ENCODE measurements at regions not wholly inside any gene's neighbourhood (a gene's known extent, or its start where the extent isn't known, plus 50 kb on each side); places are given as distances from the start of the nearest gene placed in this dataset.

- Histone ChIP-seq H3K9me3 (ENCODE audit: control insufficient read depth in 2 of 2, low read length in 2 of 2) (no peaks in the 10 kb centered on the region), H3K4me3 (ENCODE audit: low read length in 2 of 2) (peak overlapping the region in 1 of 2 donors; percentile 35), H3K9ac (ENCODE audit: low read length in 2 of 2) (no peak overlapping the region), H3K27ac (ENCODE audit: low read length) (no peak overlapping the region), H3K4me1 (ENCODE audit: control insufficient read depth, insufficient read depth, low read length) (peaks cover 3% of the 10 kb centered on the region), H3K36me3 (ENCODE audit: control insufficient read depth in 2 of 2, insufficient read depth in 2 of 2, low read length in 2 of 2) (no peaks in the 10 kb centered on the region), H3K27me3 (ENCODE audit: control insufficient read depth in 1 of 2, insufficient read depth in 2 of 2, low read length in 2 of 2) (peaks cover 12 to 20% of the 10 kb centered on the region in 2 donors)
Observed at GRCh38 chr15:31483053-31483985, 156.7 kb downstream of the KLF13 start.

GRCh38 chr15:31483986-31484951, 157.6 kb downstream of the KLF13 start:
- Histone ChIP-seq H3K9me3 (ENCODE audit: control insufficient read depth in 2 of 2, low read length in 2 of 2) (no peaks in the 10 kb centered on the region), H3K36me3 (ENCODE audit: control insufficient read depth in 2 of 2, insufficient read depth in 2 of 2, low read length in 2 of 2) (no peaks in the 10 kb centered on the region), H3K4me1 (ENCODE audit: control insufficient read depth, insufficient read depth, low read length) (peaks cover 5% of the 10 kb centered on the region), H3K4me3 (ENCODE audit: low read length in 2 of 2) (no peak overlapping the region), H3K27me3 (ENCODE audit: control insufficient read depth in 1 of 2, insufficient read depth in 2 of 2, low read length in 2 of 2) (peaks cover 12 to 20% of the 10 kb centered on the region in 2 donors), H3K27ac (ENCODE audit: low read length) (no peak overlapping the region), H3K9ac (ENCODE audit: low read length in 2 of 2) (no peak overlapping the region)

- Histone ChIP-seq H3K4me1 (ENCODE audit: control insufficient read depth, insufficient read depth, low read length) (peaks cover 9% of the 10 kb centered on the region), H3K27me3 (ENCODE audit: control insufficient read depth in 1 of 2, insufficient read depth in 2 of 2, low read length in 2 of 2) (peaks cover 12 to 20% of the 10 kb centered on the region in 2 donors), H3K9me3 (ENCODE audit: control insufficient read depth in 2 of 2, low read length in 2 of 2) (no peaks in the 10 kb centered on the region), H3K9ac (ENCODE audit: low read length in 2 of 2) (no peak overlapping the region), H3K36me3 (ENCODE audit: control insufficient read depth in 2 of 2, insufficient read depth in 2 of 2, low read length in 2 of 2) (no peaks in the 10 kb centered on the region), H3K27ac (ENCODE audit: low read length) (no peak overlapping the region), H3K4me3 (ENCODE audit: low read length in 2 of 2) (no peak overlapping the region)
Observed at GRCh38 chr15:31484986-31485385, 158.4 kb downstream of the KLF13 start.

- Histone ChIP-seq H3K36me3 (ENCODE audit: control insufficient read depth in 2 of 2, insufficient read depth in 2 of 2, low read length in 2 of 2) (no peaks in the 10 kb centered on the region), H3K4me3 (ENCODE audit: low read length in 2 of 2) (no peak overlapping the region), H3K9me3 (ENCODE audit: control insufficient read depth in 2 of 2, low read length in 2 of 2) (no peaks in the 10 kb centered on the region), H3K27me3 (ENCODE audit: control insufficient read depth in 1 of 2, insufficient read depth in 2 of 2, low read length in 2 of 2) (peaks cover 12 to 20% of the 10 kb centered on the region in 2 donors), H3K4me1 (ENCODE audit: control insufficient read depth, insufficient read depth, low read length) (peaks cover 10% of the 10 kb centered on the region), H3K27ac (ENCODE audit: low read length) (no peak overlapping the region), H3K9ac (ENCODE audit: low read length in 2 of 2) (no peak overlapping the region)
Observed at GRCh38 chr15:31485431-31485830, 158.8 kb downstream of the KLF13 start.

- no peak overlapping the region for H3K27ac ChIP-seq (ENCODE audit: low read length)
Observed at GRCh38 chr15:31485911-31486461, 159.4 kb downstream of the KLF13 start.

GRCh38 chr15:31486506-31486905, 159.9 kb downstream of the KLF13 start:
- Histone ChIP-seq H3K4me3 (ENCODE audit: low read length in 2 of 2) (no peak overlapping the region), H3K27ac (ENCODE audit: low read length) (no peak overlapping the region), H3K27me3 (ENCODE audit: control insufficient read depth in 1 of 2, insufficient read depth in 2 of 2, low read length in 2 of 2) (peaks cover 12 to 20% of the 10 kb centered on the region in 2 donors), H3K9ac (ENCODE audit: low read length in 2 of 2) (no peak overlapping the region), H3K36me3 (ENCODE audit: control insufficient read depth in 2 of 2, insufficient read depth in 2 of 2, low read length in 2 of 2) (no peaks in the 10 kb centered on the region), H3K4me1 (ENCODE audit: control insufficient read depth, insufficient read depth, low read length) (peaks cover 10% of the 10 kb centered on the region), H3K9me3 (ENCODE audit: control insufficient read depth in 2 of 2, low read length in 2 of 2) (no peaks in the 10 kb centered on the region)

More at GRCh38 chr15:31485911-31486461, 159.4 kb downstream of the KLF13 start:
- Histone ChIP-seq H3K4me3 (ENCODE audit: low read length in 2 of 2) (no peak overlapping the region), H3K9me3 (ENCODE audit: control insufficient read depth in 2 of 2, low read length in 2 of 2) (no peaks in the 10 kb centered on the region), H3K9ac (ENCODE audit: low read length in 2 of 2) (no peak overlapping the region), H3K27me3 (ENCODE audit: control insufficient read depth in 1 of 2, insufficient read depth in 2 of 2, low read length in 2 of 2) (peaks cover 12 to 20% of the 10 kb centered on the region in 2 donors), H3K36me3 (ENCODE audit: control insufficient read depth in 2 of 2, insufficient read depth in 2 of 2, low read length in 2 of 2) (no peaks in the 10 kb centered on the region), H3K4me1 (ENCODE audit: control insufficient read depth, insufficient read depth, low read length) (peaks cover 10% of the 10 kb centered on the region)

- Histone ChIP-seq H3K27me3 (ENCODE audit: control insufficient read depth in 1 of 2, insufficient read depth in 2 of 2, low read length in 2 of 2) (peaks cover 9 to 19% of the 10 kb centered on the region in 2 donors), H3K4me3 (ENCODE audit: low read length in 2 of 2) (no peak overlapping the region), H3K27ac (ENCODE audit: low read length) (no peak overlapping the region), H3K36me3 (ENCODE audit: control insufficient read depth in 2 of 2, insufficient read depth in 2 of 2, low read length in 2 of 2) (no peaks in the 10 kb centered on the region), H3K9me3 (ENCODE audit: control insufficient read depth in 2 of 2, low read length in 2 of 2) (no peaks in the 10 kb centered on the region), H3K9ac (ENCODE audit: low read length in 2 of 2) (no peak overlapping the region), H3K4me1 (ENCODE audit: control insufficient read depth, insufficient read depth, low read length) (peaks cover 10% of the 10 kb centered on the region)
Observed at GRCh38 chr15:31486906-31487695, 160.5 kb downstream of the KLF13 start.

- H3K4me1 ChIP-seq (ENCODE audit: control insufficient read depth, insufficient read depth, low read length): peaks cover 10% of the 10 kb centered on the region
- H3K4me3 ChIP-seq (ENCODE audit: low read length in 2 of 2): no peak overlapping the region
- H3K27me3 ChIP-seq (ENCODE audit: control insufficient read depth in 1 of 2, insufficient read depth in 2 of 2, low read length in 2 of 2): peaks cover 3 to 11% of the 10 kb centered on the region in 2 donors
- no peaks in the 10 kb centered on the region for H3K9me3 ChIP-seq (ENCODE audit: control insufficient read depth in 2 of 2, low read length in 2 of 2)
- H3K9ac ChIP-seq (ENCODE audit: low read length in 2 of 2): no peak overlapping the region
- no peaks in the 10 kb centered on the region for H3K36me3 ChIP-seq (ENCODE audit: control insufficient read depth in 2 of 2, insufficient read depth in 2 of 2, low read length in 2 of 2)
- no peak overlapping the region for H3K27ac ChIP-seq (ENCODE audit: low read length)
Observed at GRCh38 chr15:31487811-31488436, 161.3 kb downstream of the KLF13 start.

- no peak overlapping the region for H3K4me3 ChIP-seq (ENCODE audit: low read length in 2 of 2)
- no peaks in the 10 kb centered on the region for H3K36me3 ChIP-seq (ENCODE audit: control insufficient read depth in 2 of 2, insufficient read depth in 2 of 2, low read length in 2 of 2)
- H3K27me3 ChIP-seq (ENCODE audit: control insufficient read depth in 1 of 2, insufficient read depth in 2 of 2, low read length in 2 of 2): peaks cover 2 to 6% of the 10 kb centered on the region in 2 donors
- no peak overlapping the region for H3K9ac ChIP-seq (ENCODE audit: low read length in 2 of 2)
- H3K27ac ChIP-seq (ENCODE audit: low read length): no peak overlapping the region
- H3K9me3 ChIP-seq (ENCODE audit: control insufficient read depth in 2 of 2, low read length in 2 of 2): peaks cover 0 to 1% of the 10 kb centered on the region in 2 donors
- peaks cover 10% of the 10 kb centered on the region for H3K4me1 ChIP-seq (ENCODE audit: control insufficient read depth, insufficient read depth, low read length)
Observed at GRCh38 chr15:31488437-31489204, 162.0 kb downstream of the KLF13 start.
